ENCODE measurements at regions not wholly inside any gene's neighbourhood (a gene's known extent, or its start where the extent isn't known, plus 50 kb on each side); places are given as distances from the start of the nearest gene placed in this dataset.

GRCh38 chr4:176563591-176563990 is 229.1 kb downstream of the VEGFC start:
- TF ChIP-seq RAD21 (CRISPR knock-in tag; IDR thresholded peaks at IDR 0.05) (no peak), POLR2AphosphoS5 (IDR thresholded peaks at IDR 0.05; ENCODE audit: low read depth, low read length) (no peak), SP1 (IDR thresholded peaks at IDR 0.05) (no peak), SP1 (CRISPR knock-in tag; IDR thresholded peaks at IDR 0.05) (no peak), CEBPG (CRISPR knock-in tag; IDR thresholded peaks at IDR 0.05) (no peak), SMC3 (IDR thresholded peaks at IDR 0.05; ENCODE audit: low read length) (no peak), MXD1 (CRISPR knock-in tag; IDR thresholded peaks at IDR 0.05) (no peak)
- TF ChIP-seq, protein P1, sequence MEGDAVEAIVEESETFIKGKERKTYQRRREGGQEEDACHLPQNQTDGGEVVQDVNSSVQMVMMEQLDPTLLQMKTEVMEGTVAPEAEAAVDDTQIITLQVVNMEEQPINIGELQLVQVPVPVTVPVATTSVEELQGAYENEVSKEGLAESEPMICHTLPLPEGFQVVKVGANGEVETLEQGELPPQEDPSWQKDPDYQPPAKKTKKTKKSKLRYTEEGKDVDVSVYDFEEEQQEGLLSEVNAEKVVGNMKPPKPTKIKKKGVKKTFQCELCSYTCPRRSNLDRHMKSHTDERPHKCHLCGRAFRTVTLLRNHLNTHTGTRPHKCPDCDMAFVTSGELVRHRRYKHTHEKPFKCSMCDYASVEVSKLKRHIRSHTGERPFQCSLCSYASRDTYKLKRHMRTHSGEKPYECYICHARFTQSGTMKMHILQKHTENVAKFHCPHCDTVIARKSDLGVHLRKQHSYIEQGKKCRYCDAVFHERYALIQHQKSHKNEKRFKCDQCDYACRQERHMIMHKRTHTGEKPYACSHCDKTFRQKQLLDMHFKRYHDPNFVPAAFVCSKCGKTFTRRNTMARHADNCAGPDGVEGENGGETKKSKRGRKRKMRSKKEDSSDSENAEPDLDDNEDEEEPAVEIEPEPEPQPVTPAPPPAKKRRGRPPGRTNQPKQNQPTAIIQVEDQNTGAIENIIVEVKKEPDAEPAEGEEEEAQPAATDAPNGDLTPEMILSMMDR (CRISPR knock-in tag; IDR thresholded peaks at IDR 0.05), result no peak
